Uterus (tissue), 3 donors: ENCODE measurements at regions not wholly inside any gene's neighbourhood (a gene's known extent, or its start where the extent isn't known, plus 50 kb on each side); places are given as distances from the start of the nearest gene placed in this dataset.

Experiments used
- DNase-seq, 2 donors: peaks; one replicate each; pipeline ENCODE4 v3.0.0-alpha.2; 2019 to 2020
- H3K27ac ChIP-seq, 2 donors: fragments of 200-600 bp; sonication (generic); 1 replicate in 1 of 2; 2 replicates in 1 of 2; pipeline ENCODE4 v1.5.1; 2016 to 2018
- H3K27me3 ChIP-seq, 2 donors: fragments of 200-600 bp; sonication (generic); one replicate each; pipeline ENCODE4 v1.5.1; 2018 to 2019; ENCODE audit warnings: control low read depth in 1 of 2
- H3K36me3 ChIP-seq, 2 donors: fragments of 200-600 bp; sonication (generic); one replicate each; pipeline ENCODE4 v1.5.1; 2019; ENCODE audit warnings: control low read depth in 1 of 2
- H3K4me1 ChIP-seq, 2 donors: fragments of 200-600 bp; sonication (generic); one replicate each; pipeline ENCODE4 v1.5.1; 2018 to 2019; ENCODE audit warnings: control low read depth in 1 of 2
- H3K4me3 ChIP-seq, 2 donors: fragments of 200-600 bp; sonication (generic); 1 replicate in 1 of 2; 2 replicates in 1 of 2; pipeline ENCODE4 v1.5.1; 2018 to 2019; ENCODE audit warnings: mild to moderate bottlenecking in 1 of 2
- H3K9me3 ChIP-seq, 2 donors: fragments of 200-600 bp; sonication (generic); one replicate each; pipeline ENCODE4 v1.5.1; 2019; ENCODE audit warnings: control low read depth in 1 of 2
- POLR2A ChIP-seq, 2 donors: fragments of 450-650 bp; IDR thresholded peaks; one replicate each; pipeline ENCODE4 v1.6.1; 2016; ENCODE audit warnings: antibody characterized with exemption in 2 of 2, mild to moderate bottlenecking in 1 of 2, moderate library complexity in 1 of 2
- intact Hi-C: fragments of 100-400 bp; cut with DNase I; formaldehyde crosslinking; loops from one replicate; pipeline ENCODE4 v1.15.1; 2023; ENCODE audit warnings: low total_unique reads
- TF ChIP-seq, protein P1 (sequence below), 4 experiments: fragments of 200-600 bp in 2 of 4; fragments of 450-650 bp in 2 of 4; sonication (generic) in 2 of 4; IDR thresholded peaks; one replicate each; pipeline ENCODE4 v1.5.1; 2016 to 2019; ENCODE audit warnings: antibody characterized with exemption in 4 of 4, mild to moderate bottlenecking in 2 of 4, moderate library complexity in 1 of 4
- donor health status: DM: yes; HTN: yes; CAD: no.

DNA sequence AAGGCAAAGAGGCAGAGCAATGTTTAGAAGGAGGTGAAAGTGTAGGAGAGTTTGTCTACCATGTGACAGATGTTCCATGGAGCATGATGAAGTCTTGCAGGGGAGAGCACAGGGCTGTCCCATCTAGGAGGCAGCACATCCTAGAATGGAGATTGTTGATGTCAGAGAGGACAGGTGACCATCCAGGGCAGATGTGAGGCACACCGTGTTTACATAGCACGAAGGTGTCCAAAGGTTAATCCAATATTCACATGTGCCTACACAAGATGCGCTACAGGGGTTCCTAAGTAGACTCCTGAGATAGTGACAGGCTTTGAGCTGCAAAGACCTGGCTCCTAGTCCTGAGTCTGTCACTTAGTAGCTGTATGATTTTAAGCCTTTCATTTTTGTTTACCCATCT lies 219.3 kb upstream of the SLCO3A1 start:
- H3K36me3 ChIP-seq: no peaks in the 10 kb centered on the region
- no peaks in the 10 kb centered on the region for H3K27me3 ChIP-seq
- TF ChIP-seq, protein P1, sequence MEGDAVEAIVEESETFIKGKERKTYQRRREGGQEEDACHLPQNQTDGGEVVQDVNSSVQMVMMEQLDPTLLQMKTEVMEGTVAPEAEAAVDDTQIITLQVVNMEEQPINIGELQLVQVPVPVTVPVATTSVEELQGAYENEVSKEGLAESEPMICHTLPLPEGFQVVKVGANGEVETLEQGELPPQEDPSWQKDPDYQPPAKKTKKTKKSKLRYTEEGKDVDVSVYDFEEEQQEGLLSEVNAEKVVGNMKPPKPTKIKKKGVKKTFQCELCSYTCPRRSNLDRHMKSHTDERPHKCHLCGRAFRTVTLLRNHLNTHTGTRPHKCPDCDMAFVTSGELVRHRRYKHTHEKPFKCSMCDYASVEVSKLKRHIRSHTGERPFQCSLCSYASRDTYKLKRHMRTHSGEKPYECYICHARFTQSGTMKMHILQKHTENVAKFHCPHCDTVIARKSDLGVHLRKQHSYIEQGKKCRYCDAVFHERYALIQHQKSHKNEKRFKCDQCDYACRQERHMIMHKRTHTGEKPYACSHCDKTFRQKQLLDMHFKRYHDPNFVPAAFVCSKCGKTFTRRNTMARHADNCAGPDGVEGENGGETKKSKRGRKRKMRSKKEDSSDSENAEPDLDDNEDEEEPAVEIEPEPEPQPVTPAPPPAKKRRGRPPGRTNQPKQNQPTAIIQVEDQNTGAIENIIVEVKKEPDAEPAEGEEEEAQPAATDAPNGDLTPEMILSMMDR (IDR thresholded peaks at IDR 0.05): no peak
- TF ChIP-seq POLR2A (IDR thresholded peaks at IDR 0.05): no peak
- intact Hi-C loops: no loop called here
- H3K4me1 ChIP-seq: no peaks in the 10 kb centered on the region
- no peak overlapping the region for H3K4me3 ChIP-seq
- no peak overlapping the region for H3K27ac ChIP-seq
- DNase-seq: no peak
- H3K9me3 ChIP-seq: no peaks in the 10 kb centered on the region

DNA sequence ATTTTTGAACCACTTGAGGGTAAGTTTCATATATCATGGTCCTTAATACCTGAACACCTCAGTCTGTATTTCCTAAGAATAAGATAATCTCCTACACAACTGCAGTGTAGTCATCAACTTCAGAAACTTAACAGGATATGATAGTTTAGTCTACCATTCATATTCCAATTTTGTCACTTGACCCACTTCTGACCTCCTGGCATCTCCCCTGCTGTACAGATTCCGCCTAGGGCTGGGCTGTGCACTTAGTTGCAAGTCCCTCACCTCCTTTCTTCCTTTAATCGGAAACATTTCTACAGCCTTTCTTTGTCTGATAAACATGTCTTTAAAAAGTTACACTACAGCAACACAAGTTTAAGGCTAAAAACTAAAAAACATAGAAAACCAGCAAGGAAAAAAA lies 218.4 kb upstream of the SLCO3A1 start:
- Histone ChIP-seq H3K4me1 (no peaks in the 10 kb centered on the region), H3K36me3 (no peaks in the 10 kb centered on the region), H3K9me3 (peaks cover 0 to 3% of the 10 kb centered on the region in 2 donors), H3K27ac (no peak overlapping the region), H3K4me3 (no peak overlapping the region), H3K27me3 (no peaks in the 10 kb centered on the region)
- intact Hi-C loops: no loop called here
- no peak for DNase-seq
- TF ChIP-seq POLR2A (IDR thresholded peaks at IDR 0.05): no peak

DNA sequence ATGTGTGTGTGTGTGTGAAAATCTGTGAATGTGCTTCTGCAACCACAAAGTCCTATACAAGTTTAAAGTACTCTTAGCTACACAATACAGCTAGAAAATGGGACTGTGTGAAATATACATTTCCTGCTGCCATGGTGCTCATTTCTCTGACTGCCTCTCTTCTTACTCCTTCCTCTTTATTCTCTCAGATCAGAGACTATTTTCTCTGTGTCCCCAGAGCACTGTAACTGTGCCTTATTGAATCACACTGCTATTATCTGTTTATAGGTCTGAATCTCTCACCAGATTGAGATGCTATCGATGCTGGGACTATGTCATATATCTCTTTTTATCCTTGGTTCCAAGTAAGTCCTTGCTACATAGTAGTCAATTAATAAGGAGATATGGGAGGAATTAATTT lies 217.9 kb upstream of the SLCO3A1 start:
- Histone ChIP-seq H3K9me3 (peaks cover 0 to 9% of the 10 kb centered on the region in 2 donors), H3K4me1 (no peaks in the 10 kb centered on the region), H3K36me3 (no peaks in the 10 kb centered on the region), H3K27ac (no peak overlapping the region), H3K4me3 (no peak overlapping the region), H3K27me3 (no peaks in the 10 kb centered on the region)
- TF ChIP-seq, protein P1 (IDR thresholded peaks at IDR 0.05): no peak
- TF ChIP-seq POLR2A (IDR thresholded peaks at IDR 0.05): no peak
- no peak for DNase-seq
- intact Hi-C loops: no loop called here

DNA sequence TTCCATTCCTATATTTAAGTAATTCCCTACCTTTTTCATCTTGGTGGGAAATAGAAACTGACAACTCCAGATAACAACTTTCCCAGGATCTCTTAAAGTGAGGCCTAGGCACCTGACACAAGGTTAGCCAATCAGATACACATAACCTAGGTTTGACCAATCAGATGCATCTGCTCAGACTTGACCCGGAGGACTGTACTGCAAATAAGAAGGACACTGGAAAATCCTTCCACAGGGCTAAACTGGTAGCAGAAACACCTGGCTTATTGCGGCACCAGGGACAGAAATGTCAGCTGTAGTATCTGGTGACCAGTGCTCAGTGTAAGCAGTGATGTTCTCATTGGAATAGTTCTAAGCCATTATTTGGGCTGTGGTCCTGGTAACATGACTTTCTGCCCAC lies 204.5 kb upstream of the SLCO3A1 start:
- H3K36me3 ChIP-seq: no peaks in the 10 kb centered on the region
- H3K27ac ChIP-seq: no peak overlapping the region
- TF ChIP-seq, protein P1 (IDR thresholded peaks at IDR 0.05): no peak
- no peak for TF ChIP-seq POLR2A (IDR thresholded peaks at IDR 0.05)
- no peak for DNase-seq
- no peaks in the 10 kb centered on the region for H3K4me1 ChIP-seq
- intact Hi-C loops: no loop called here
- no peak overlapping the region for H3K4me3 ChIP-seq
- H3K9me3 ChIP-seq: no peaks in the 10 kb centered on the region
- no peaks in the 10 kb centered on the region for H3K27me3 ChIP-seq

DNA sequence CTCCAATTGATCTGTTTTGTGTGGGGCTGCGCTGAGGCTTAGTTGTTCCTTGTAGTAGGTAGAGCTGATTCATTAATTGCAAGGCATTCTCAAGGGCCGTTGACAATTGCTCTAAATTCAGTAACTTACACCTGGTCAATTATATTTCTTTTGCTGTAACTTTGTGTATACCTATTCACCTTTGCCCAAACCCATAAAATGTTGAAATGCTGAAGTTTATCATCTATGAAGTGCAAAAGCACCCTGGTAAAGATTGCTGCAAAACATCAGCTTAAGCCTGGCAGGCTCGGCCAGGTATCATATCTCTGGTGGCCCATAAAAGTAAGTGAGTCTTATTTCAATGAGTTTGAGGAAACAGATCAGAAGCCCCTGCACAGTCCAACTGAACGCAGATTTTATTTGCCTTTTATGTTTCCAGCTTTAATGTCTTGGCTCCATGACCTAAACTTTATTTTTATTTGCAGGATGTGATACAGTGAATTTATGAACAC lies 203.6 kb upstream of the SLCO3A1 start:
- intact Hi-C loops: no loop called here
- H3K27ac ChIP-seq: no peak overlapping the region
- no peaks in the 10 kb centered on the region for H3K4me1 ChIP-seq
- TF ChIP-seq, protein P1 (IDR thresholded peaks at IDR 0.05): no peak
- TF ChIP-seq POLR2A (IDR thresholded peaks at IDR 0.05): no peak
- no peak overlapping the region for H3K4me3 ChIP-seq
- H3K9me3 ChIP-seq: no peaks in the 10 kb centered on the region
- no peaks in the 10 kb centered on the region for H3K36me3 ChIP-seq
- no peak for DNase-seq
- no peaks in the 10 kb centered on the region for H3K27me3 ChIP-seq

DNA sequence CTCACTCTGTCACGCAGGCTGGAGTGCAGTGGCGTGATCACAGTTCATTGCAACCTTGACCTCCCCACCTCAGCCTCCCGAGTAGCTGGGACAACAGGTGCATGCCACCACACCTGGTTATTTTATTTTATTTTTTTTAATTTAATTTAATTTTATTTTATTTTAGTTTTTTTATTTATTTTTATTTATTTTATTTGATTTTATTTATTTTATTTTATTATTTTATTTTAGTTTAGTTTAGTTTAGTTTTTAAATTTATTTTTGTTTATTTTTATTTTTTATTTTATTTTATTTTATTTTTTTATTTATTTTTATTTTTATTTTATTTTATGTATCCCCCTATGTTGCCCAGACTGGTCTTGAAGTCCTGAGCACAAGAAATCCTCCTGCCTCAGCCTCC lies 202.3 kb upstream of the SLCO3A1 start:
- Histone ChIP-seq H3K9me3 (no peaks in the 10 kb centered on the region), H3K27me3 (no peaks in the 10 kb centered on the region), H3K36me3 (no peaks in the 10 kb centered on the region), H3K27ac (no peak overlapping the region), H3K4me3 (no peak overlapping the region), H3K4me1 (no peaks in the 10 kb centered on the region)
- intact Hi-C loops: no loop called here
- DNase-seq: no peak
- no peak for TF ChIP-seq POLR2A (IDR thresholded peaks at IDR 0.05)
- TF ChIP-seq, protein P1 (IDR thresholded peaks at IDR 0.05): no peak
